ENCODE measurements at regions not wholly inside any gene's neighbourhood (a gene's known extent, or its start where the extent isn't known, plus 50 kb on each side); places are given as distances from the start of the nearest gene placed in this dataset.
"Not testable (repeated sequence)": the region's sequence is repeated elsewhere in the genome, so short reads cannot be mapped to it uniquely, and the experiment has no call there.

GRCh38 chr11:71714510-71714909 is 118.5 kb upstream of the DEFB108B start:
- H3K27ac ChIP-seq; intact Hi-C loops (cut with micrococcal nuclease; ENCODE audit: unreplicated experiment); POLR2A ChIA-PET (ENCODE audit: unreplicated experiment); H3K4me1 ChIP-seq (replicated peaks; ENCODE audit: insufficient read depth); H4K20me1 ChIP-seq (ENCODE audit: insufficient read depth); H3F3A ChIP-seq (ENCODE audit: insufficient read depth, low read depth); CTCF ChIA-PET; DNase-seq; H2AFZ ChIP-seq; BruUV-seq (replicated peaks); H3K79me2 ChIP-seq (ENCODE audit: low read depth); H3K4me2 ChIP-seq; H3K9me3 ChIP-seq (ENCODE audit: insufficient read depth, low read depth); H3K4me3 ChIP-seq; H3K9me2 ChIP-seq (ENCODE audit: insufficient read depth); H3K36me3 ChIP-seq (ENCODE audit: low read depth): not testable (repeated sequence)
- peaks cover 33% of the 10 kb centered on the region for H3K27me3 ChIP-seq (ENCODE audit: insufficient read depth, low read depth)

GRCh38 chr11:71721840-71722239 is 111.2 kb upstream of the DEFB108B start:
- DNase-seq; H3K79me2 ChIP-seq (ENCODE audit: low read depth); POLR2A ChIA-PET (ENCODE audit: unreplicated experiment); H2AFZ ChIP-seq; H3K4me1 ChIP-seq (replicated peaks; ENCODE audit: insufficient read depth); H3K4me3 ChIP-seq; intact Hi-C loops (cut with micrococcal nuclease; ENCODE audit: unreplicated experiment); H3K4me2 ChIP-seq; BruUV-seq (replicated peaks); H3K27ac ChIP-seq; CTCF ChIA-PET; H3K36me3 ChIP-seq (ENCODE audit: low read depth); H4K20me1 ChIP-seq (ENCODE audit: insufficient read depth); H3K9me2 ChIP-seq (ENCODE audit: insufficient read depth); H3F3A ChIP-seq (ENCODE audit: insufficient read depth, low read depth); H3K9me3 ChIP-seq (ENCODE audit: insufficient read depth, low read depth): not testable (repeated sequence)
- peaks cover 23% of the 10 kb centered on the region for H3K27me3 ChIP-seq (ENCODE audit: insufficient read depth, low read depth)

DNA sequence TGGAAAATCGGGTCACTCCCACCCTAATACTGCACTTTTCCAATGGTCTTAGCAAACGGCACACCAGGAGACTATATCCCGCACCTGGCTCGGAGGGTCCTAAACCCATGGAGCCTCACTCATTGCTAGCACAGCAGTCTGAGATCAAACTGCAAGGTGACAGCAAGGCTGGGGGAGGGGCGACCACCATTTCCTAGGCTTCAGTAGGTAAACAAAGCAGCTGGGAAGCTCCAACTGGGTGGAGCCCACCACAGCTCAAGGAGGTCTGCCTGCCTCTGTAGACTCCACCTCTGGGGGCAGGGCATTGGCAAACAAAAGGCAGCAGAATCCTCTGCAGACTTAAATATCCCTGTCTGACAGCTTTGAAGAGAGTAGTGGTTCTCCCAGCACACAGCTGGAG is 109.0 kb upstream of the DEFB108B start:
- H3K36me3 ChIP-seq (ENCODE audit: low read depth); DNase-seq; H3K4me1 ChIP-seq (replicated peaks; ENCODE audit: insufficient read depth); H3K27ac ChIP-seq; H3F3A ChIP-seq (ENCODE audit: insufficient read depth, low read depth); H3K4me3 ChIP-seq; BruUV-seq (replicated peaks); H3K9me2 ChIP-seq (ENCODE audit: insufficient read depth); H3K9me3 ChIP-seq (ENCODE audit: insufficient read depth, low read depth); POLR2A ChIA-PET (ENCODE audit: unreplicated experiment); H3K79me2 ChIP-seq (ENCODE audit: low read depth); H2AFZ ChIP-seq; intact Hi-C loops (cut with micrococcal nuclease; ENCODE audit: unreplicated experiment); CTCF ChIA-PET; H4K20me1 ChIP-seq (ENCODE audit: insufficient read depth): not testable (repeated sequence)
- Histone ChIP-seq H3K4me2 (peak overlapping the region; percentile 44; the same call in 1 of the 2 replicates), H3K27me3 (ENCODE audit: insufficient read depth, low read depth) (peaks cover 33% of the 10 kb centered on the region)

- BruUV-seq (replicated peaks); H3K27ac ChIP-seq; H3K79me2 ChIP-seq (ENCODE audit: low read depth); H3K4me2 ChIP-seq; H3F3A ChIP-seq (ENCODE audit: insufficient read depth, low read depth); H3K4me1 ChIP-seq (replicated peaks; ENCODE audit: insufficient read depth); H3K9me3 ChIP-seq (ENCODE audit: insufficient read depth, low read depth); H3K4me3 ChIP-seq; H2AFZ ChIP-seq; DNase-seq; H3K36me3 ChIP-seq (ENCODE audit: low read depth); H3K9me2 ChIP-seq (ENCODE audit: insufficient read depth); CTCF ChIA-PET; H4K20me1 ChIP-seq (ENCODE audit: insufficient read depth); intact Hi-C loops (cut with micrococcal nuclease; ENCODE audit: unreplicated experiment); POLR2A ChIA-PET (ENCODE audit: unreplicated experiment): not testable (repeated sequence)
- H3K27me3 ChIP-seq (ENCODE audit: insufficient read depth, low read depth) = peaks cover 22% of the 10 kb centered on the region
Observed at GRCh38 chr11:71730748-71731147, 102.3 kb upstream of the DEFB108B start.

DNA sequence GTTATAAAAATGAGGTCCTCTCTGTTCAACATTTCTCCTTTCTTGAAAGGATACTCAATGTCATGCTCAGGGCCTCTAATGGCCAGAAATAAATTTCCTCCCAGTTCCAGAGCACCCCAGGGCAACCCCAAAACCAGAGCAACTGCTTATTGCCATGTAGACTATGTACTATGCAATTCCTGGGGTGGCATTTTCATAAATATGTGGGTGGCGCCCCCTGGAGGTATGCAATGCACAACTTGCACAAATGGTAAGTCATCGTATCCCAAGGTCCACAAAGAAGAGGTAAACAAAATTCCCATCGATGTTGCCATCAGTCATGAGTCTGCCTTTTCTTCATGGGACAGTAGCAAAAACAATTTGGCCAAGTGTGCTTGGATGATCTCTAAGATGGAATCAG is 98.6 kb upstream of the DEFB108B start:
- H3K4me1 ChIP-seq (replicated peaks; ENCODE audit: insufficient read depth); CTCF ChIA-PET; H3K27ac ChIP-seq; H3K79me2 ChIP-seq (ENCODE audit: low read depth); BruUV-seq (replicated peaks); POLR2A ChIA-PET (ENCODE audit: unreplicated experiment); H3K9me2 ChIP-seq (ENCODE audit: insufficient read depth); H3K4me3 ChIP-seq; H3F3A ChIP-seq (ENCODE audit: insufficient read depth, low read depth); H2AFZ ChIP-seq; H3K27me3 ChIP-seq (ENCODE audit: insufficient read depth, low read depth); H3K36me3 ChIP-seq (ENCODE audit: low read depth); intact Hi-C loops (cut with micrococcal nuclease; ENCODE audit: unreplicated experiment); H3K9me3 ChIP-seq (ENCODE audit: insufficient read depth, low read depth); H3K4me2 ChIP-seq; H4K20me1 ChIP-seq (ENCODE audit: insufficient read depth): not testable (repeated sequence)
- DNase-seq = peak in 1 of 2 experiments; percentile 26
- TF ChIP-seq CTCF (conservative IDR thresholded peaks at IDR 0.05) = peak; percentile 52

DNA sequence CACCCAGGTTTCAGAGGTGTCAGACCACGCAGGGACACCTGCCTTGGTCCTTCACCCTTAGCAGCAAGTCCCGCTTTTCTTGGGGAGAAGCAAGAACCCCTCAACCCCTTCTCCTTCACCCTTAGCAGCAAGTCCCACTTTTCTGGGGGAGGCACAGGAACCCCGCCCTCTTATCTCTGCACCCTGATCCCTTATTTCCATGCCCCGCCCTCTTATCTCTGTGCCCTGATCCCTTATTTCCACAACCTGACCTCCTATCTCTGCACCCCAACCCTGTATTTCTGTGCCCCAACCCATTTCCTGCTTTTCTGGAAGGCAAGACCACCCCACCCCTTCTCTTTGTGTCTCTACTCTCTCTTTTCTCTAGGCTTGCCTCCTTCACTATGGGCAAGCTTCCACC is 94.7 kb upstream of the DEFB108B start:
- H3K79me2 ChIP-seq (ENCODE audit: low read depth); BruUV-seq (replicated peaks); H3K4me2 ChIP-seq; H3K9me3 ChIP-seq (ENCODE audit: insufficient read depth, low read depth); CTCF ChIA-PET; H3K4me1 ChIP-seq (replicated peaks; ENCODE audit: insufficient read depth); H3K4me3 ChIP-seq; H3F3A ChIP-seq (ENCODE audit: insufficient read depth, low read depth); H4K20me1 ChIP-seq (ENCODE audit: insufficient read depth); H3K27me3 ChIP-seq (ENCODE audit: insufficient read depth, low read depth); intact Hi-C loops (cut with micrococcal nuclease; ENCODE audit: unreplicated experiment); POLR2A ChIA-PET (ENCODE audit: unreplicated experiment); H3K9me2 ChIP-seq (ENCODE audit: insufficient read depth); H3K36me3 ChIP-seq (ENCODE audit: low read depth); H2AFZ ChIP-seq; DNase-seq; H3K27ac ChIP-seq: not testable (repeated sequence)

DNA sequence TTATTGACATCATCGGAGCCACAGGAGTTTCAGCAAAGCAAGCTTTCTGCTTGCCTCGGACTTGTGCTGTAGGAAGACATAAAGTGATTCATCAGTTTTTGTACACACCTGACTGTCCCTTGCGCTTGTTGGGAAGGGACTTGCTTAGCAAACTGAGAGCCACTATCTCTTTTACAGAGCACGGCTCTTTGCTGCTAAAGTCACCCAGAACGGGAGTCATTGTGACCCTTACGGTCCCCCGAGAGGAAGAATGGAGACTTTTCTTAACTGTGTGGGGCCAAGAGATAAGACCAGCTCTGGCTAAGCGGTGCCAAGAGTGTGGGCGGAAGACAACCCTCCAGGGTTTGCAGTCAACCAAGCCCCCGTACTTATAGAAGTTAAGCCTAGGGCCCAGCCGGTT is 89.6 kb upstream of the DEFB108B start:
- H3F3A ChIP-seq (ENCODE audit: insufficient read depth, low read depth); H4K20me1 ChIP-seq (ENCODE audit: insufficient read depth); H3K4me2 ChIP-seq; H3K4me3 ChIP-seq; CTCF ChIA-PET; H3K27ac ChIP-seq; H2AFZ ChIP-seq; H3K9me2 ChIP-seq (ENCODE audit: insufficient read depth); H3K79me2 ChIP-seq (ENCODE audit: low read depth); H3K9me3 ChIP-seq (ENCODE audit: insufficient read depth, low read depth); DNase-seq; H3K27me3 ChIP-seq (ENCODE audit: insufficient read depth, low read depth); BruUV-seq (replicated peaks); POLR2A ChIA-PET (ENCODE audit: unreplicated experiment); H3K36me3 ChIP-seq (ENCODE audit: low read depth); intact Hi-C loops (cut with micrococcal nuclease; ENCODE audit: unreplicated experiment): not testable (repeated sequence)
- peaks cover 19% of the 10 kb centered on the region for H3K4me1 ChIP-seq (replicated peaks; ENCODE audit: insufficient read depth)

Data from PC-9 (cell line).